T-helper 9 cell (primary cell): ENCODE measurements at regions not wholly inside any gene's neighbourhood (a gene's known extent, or its start where the extent isn't known, plus 50 kb on each side); places are given as distances from the start of the nearest gene placed in this dataset.

Experiments
- DNase-seq: peaks from one replicate; pipeline ENCODE4 v3.0.0-alpha.2; 2020

DNA sequence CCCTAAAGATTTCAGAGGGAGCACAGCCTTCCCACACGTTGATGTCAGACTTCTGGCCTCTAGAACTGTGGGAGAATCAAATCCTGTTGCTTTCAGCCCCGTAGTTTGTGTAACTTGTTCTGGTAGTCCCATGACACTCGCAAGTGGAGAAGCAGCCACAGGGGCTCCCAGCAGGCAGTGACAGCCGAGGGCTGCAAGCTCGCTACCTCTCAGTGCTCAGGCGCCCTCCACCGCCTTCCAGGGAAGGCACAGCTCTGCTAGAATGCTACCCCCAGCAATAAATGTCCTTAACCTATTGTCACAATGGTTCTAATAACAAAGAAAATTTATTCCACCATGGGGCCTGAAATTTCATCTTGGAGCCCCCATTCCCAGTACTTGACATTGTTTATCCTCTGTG is 143.1 kb upstream of the ZNF236 start:
- DNase-seq = no peak

DNA sequence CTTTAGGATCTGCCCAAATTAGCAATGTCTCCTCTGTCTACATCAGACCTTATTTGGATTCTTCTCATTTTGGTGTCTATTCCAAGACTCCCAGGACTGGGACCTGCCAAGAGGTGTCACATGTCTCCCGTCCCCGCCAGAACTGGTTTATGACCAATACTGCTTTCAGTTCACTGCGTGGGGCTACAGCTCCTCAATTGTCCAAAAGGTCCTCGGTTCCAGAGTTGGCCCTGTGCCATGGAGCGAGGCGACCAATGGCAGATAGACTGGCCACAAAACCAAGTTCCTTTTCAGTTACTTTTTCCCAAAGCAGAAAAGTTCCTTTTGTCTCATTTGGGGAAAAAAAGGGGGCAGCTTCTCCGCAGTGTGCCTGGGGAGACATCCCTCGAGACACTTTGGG is 144.1 kb upstream of the ZNF236 start:
- no peak for DNase-seq

DNA sequence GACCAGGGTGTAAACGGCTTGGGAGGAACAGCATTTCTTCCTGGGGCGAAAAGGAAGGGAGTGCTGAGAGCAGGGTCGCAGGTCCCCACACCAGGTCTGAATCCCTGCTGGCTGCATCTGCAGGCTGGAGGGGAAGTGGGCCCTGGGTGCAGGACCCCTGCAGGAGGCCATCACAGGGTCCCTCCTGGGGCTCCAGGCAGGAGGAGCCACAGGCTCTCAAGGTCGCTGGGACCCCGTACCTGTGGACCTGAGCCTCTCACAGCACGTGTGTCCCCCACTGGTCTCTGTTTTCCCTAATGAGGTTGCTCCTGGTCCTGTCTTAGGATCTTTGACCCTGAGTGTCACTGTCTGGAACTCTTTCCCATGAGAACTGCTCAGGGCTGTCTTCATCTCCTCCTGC is 147.8 kb upstream of the ZNF236 start:
- no peak for DNase-seq

DNA sequence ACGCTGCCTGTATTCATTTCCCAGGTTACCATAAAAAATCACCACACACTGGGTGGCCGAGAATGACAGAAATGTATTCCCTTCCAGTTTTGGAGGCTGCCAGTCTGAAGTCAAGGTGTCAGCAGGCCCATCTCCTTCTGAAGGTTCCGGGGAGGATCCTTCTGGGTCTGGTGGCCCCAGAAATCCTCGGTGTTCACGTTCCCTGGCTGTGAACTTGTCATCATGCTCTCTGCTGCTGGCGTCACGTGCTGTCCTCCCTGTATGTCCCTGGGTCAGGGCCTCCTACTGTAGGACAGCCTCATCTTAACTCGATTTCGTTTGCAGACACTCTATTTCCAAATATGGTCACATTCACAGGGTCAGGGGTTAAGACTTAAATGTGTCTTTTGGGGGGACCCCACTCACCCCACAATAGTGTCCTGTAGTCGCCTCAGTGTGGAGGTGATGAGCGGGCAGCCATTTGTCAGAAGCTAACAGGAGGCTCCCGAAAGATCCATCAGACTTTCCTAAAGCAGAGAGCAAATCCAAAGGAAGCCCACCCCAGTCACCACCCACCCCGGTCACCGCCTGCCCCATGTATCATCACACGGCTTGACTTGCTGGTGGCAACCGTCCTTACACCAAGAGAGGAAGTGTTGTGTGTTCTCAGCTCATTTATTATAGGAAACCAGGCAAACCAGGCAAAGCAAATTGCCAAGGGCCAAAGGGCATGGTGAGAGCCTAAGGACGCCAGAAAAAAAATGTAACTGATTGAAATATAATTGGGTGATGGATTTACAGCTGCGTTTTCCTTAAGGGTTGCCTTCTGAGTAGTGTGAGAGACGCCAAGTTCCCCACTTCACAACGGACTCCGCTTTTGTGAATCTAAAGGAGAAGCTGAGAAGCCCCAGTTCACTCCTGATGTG is 148.8 kb upstream of the ZNF236 start:
- DNase-seq = no peak

DNA sequence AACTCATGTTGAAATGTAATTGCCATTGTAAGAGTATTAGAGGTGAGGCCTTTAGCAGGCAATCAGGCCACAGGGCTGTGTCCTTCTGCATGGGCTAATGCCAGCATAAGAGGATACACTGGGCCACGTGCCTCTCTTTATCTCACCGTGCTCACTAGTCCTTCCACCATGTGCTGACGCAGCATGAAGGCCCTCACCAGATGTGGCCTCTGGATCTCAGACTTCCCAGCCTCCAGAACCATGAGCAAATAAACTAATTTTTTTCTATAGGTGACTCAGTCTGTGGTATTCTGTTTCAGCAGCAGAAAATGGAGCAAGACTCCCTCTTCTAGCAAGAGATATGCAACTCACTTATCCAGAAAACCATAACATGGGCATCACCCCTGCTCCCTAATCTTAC is 149.7 kb upstream of the ZNF236 start:
- DNase-seq = no peak

DNA sequence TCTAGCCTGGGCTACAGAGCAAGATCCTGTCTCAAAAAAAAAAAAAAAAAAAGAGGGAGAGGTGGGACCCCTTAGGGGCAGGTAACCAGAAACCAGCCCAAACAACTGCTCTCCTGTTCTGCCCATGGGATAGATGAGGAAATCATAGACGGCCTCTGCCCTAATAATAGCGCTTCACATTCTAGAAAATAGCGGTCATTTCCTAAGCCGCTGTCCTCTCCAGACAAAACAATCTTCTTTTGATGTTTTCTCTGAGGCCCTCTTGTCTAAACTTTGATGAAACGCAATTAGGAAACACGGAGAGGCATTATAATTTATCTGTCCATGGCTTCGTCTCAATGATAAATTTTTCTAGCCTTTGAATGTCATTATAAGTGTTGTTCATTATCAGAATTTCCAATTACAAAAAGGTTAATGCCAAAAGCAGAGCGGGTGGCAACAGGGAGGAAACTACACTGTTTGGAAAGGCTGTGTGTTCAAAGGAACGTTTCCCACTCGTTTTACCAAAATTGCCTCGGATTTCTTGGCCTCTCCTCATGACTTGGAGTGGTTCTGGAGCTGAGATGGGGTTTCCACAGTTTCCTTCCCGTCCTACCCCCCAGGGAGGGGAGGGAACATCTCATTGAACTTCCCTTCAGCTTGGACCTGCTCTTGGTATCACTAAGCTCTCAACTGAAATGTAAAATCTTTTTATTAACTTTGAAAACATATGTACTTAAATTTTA is 151.6 kb upstream of the ZNF236 start:
- no peak for DNase-seq

DNA sequence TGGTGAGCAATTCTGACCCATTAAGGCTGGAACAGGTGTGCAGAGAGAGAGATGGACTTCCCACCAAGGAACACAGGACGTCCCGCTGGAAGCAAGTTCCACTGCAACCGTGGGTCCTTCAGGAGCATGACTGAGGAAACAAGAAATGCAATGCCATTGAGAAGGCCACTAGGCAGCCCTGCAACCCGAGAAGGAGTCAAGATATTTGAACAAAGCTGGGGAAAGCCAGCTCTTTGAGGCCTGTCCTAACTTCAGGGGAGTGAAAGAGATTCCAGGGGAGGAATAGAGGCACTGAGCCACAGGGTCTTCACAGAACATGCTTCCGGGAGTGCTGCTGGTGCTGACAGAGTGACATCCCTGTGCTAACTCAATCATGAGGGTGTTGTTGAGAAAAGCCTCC is 153.8 kb upstream of the ZNF236 start:
- DNase-seq = no peak

DNA sequence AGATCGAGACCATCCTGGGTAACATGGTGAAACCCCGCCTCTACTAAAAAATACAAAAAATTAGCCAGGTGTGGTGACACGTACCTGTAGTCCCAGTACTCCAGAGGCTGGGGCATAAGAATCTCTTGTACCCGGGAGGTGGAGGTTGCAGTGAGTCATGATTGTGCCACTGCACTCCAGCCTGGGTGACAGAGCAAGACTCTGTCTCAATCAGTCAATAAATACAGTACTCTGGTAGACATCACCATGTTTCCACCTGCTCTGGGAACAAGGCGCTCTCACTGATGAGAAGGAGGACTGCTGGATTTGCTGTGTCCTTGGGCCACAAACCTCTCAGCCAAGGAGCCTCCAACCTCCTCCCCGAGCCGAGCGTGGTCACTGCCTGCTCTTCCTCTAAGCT is 154.2 kb upstream of the ZNF236 start:
- no peak for DNase-seq

DNA sequence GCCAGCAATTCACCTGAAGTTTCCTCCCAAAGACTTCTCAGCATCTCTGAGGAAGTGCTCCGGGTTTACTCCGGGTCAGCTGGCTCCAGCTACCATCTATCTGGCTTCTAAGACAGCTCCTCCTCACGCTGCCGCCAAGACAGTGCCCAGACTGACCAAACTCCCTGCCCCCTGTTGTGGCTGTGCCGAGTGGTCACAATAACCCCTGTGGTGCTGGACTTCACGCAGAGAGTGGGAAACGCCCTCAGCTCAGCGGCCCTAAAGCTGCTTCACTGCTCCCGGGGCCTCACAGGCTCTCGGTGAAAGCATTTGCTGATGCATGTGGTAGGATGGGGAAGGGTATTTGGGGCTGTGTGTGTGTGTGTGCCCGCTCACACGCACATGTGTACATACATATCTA is 154.8 kb upstream of the ZNF236 start:
- no peak for DNase-seq

DNA sequence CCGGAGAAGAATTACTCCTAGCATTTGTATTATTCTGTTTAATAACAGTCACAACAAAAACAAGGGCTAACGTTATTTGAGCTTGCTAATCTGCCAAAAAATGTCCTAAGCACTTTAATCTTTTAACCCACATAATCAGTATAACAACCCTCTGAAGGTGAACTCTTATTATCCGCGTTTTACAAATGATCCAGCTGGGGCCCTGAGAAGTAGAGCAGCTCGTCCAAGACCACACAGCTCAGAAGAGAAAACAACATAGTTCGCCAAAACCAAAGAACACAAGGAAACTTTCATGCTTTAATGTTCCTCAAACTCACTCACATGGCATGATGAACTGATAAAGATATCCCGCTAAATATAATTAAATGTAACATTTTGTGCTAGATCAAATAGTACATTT is 159.7 kb upstream of the ZNF236 start:
- DNase-seq = no peak

DNA sequence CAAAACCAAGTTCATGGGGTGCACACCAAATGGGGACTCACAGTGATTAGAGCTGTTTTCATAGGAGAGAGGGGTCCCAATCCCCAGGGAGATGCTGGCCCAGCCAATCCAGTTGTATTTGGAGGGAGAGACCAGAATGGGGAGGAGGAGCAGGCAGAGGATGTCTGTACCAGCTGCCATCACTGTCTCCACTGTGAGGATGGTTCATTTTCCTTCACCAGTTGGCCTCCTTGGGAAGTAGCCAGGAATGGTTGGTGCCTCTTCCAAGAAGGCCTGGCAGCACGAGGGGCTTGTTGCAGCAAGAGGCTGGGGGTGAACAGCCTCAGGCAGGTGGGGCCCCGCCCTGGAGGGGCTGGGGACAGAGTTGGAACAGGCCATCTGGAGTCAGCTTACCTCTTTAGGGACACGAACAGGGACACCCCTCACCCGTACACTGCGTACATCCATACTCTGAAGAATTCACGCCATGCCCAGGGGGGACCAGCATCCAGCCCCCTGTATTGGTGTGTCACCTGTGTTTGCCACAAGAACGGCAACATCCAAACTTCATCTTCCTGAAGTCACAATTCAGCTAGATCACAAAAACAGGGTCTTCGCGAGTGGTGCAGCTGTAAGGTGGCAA is 161.7 kb upstream of the ZNF236 start:
- no peak for DNase-seq

DNA sequence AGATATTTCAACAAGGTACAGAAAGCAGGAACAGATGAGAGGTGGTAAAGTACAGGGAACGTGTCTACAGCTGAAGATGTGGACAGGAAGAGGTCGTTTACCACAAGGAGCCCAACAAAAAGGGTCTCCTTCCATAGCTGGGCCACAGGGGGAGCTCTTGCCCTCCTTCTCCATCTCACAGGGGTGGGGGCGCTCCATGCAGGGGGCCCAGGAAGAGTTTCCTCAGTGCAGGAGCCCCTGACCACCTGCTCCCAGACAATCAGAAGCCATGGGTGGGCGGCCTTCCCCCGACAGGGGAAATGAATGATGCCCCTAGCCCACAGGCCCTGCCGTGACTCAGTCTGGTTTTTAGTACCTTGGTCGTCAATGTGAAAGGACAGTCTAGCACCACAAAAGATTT is 163.6 kb upstream of the ZNF516 start:
- no peak for DNase-seq

DNA sequence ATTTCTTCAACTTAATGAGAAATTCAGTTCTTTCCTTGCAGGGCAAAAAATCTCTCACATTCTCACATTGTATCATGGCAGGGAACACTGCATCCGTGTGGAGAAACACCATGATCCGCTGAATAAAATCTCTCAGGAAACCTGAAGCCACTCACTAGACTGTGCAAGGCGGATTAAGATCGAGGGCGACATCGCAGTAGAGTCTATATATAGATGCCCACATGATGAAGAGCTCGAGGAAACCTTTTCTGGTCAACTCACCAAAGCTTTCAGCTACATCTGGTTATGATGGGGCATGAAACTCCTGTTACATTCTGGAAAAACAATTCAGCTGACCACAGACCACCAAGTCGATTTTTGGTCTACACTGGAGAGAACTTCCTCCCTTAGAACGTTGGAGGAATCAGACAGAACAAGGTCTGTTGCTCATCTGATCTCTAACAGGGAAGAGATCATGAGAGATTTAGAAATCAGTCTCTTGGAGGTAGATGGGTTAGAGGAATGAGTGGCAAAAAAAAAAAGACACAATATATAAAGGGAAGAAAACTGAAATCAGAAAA is 162.9 kb upstream of the ZNF516 start:
- no peak for DNase-seq

DNA sequence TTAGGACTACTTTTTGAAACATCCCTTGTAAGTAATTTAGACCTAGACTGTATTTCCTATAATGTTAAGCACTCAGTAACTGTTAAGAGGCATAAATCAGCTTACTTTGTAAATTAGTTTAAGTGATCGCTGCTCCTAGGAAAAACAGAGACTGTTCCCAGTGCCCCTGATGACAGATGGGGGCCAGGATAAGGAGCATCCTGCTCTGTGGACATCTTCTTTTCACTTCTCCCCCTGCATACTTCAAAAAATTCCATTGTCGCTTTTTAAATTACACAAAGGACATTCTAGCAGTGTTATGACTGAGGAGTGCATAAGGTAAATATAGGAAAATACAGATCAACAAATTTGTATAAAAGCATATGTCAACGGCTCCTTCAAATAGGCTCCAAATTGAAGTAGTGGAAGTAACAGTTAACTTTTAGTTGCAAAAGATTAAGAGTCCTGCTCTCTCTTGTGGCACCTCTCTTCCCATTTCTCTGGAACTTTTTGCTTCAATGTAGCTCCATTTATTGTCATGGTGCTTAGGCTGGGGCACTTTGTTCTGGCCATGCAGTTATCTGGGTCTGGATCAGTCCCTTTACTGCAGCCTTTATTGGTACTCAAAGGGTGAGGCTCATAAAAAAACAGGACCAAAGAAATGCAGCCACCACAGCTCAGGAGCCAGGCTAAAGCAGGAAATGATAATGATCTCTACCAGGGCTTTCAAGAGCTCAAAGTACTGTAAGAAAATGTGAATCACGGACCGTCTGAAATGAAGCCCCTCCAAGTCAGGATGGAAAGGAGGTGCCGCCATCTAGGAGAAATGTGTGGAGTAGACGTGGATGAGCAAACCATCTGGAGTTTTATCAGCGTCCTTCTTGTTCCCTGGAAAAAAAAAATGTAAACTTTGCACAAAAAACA is 162.1 kb upstream of the ZNF516 start:
- no peak for DNase-seq

DNA sequence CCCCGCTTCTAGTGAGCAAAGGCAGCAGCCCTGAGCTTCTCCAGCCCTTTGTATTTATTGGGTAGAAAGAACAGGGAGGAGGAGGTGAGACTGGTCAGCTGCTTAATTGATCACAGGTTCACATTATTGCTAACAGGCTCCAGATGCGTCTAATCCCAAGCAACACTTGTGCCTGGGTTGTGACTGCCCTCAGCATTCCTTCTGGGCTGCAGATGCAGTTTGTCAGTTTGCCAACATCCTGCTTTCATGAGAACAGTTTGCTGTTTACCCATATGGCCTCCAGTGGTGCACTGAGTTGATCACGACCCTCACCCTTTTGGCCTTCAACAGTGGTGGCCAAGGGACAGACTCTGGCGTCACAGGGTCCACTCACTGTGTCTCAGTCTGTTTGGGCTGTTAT is 159.5 kb upstream of the ZNF516 start:
- no peak for DNase-seq

DNA sequence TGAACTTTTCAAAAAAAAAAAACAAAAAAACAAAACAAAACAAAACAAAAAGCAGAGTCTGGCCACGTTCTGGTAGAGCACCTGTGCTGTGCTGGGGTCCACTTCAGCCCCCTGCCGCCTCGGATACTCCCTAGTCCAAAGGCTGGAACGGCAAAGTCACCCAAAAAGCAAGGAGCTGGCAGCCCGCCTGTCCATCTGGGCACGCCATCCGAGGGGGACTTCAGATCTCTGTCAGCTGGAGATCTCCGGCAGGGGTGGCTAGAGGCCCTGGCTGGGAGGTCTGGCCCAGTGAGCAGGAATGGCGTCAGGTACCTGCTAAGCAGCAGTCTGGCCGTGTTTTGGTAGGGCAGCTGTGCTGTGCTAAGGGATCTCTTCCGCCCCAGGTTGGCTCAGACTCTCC is 152.3 kb upstream of the ZNF516 start:
- DNase-seq = no peak

DNA sequence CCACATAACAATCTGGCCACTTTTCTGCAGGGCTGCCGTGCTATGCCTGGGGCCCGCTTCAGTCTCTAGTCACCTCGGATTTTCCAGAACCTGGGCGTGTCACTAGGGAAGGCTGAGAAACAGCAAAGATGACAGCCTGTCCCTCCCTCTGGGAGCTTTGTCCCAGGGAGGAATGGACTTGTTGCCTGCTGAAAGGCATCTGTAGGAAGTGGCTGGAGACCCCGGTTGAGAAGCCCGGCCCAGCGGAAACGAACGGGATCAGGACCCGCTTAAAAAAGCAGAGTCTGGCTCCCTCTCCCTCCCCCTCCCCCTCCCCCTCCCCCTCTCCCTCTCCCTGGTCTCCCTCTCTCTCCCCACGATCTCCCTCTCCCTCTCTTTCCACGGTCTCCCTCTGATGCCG is 149.5 kb upstream of the ZNF516 start:
- no peak for DNase-seq

DNA sequence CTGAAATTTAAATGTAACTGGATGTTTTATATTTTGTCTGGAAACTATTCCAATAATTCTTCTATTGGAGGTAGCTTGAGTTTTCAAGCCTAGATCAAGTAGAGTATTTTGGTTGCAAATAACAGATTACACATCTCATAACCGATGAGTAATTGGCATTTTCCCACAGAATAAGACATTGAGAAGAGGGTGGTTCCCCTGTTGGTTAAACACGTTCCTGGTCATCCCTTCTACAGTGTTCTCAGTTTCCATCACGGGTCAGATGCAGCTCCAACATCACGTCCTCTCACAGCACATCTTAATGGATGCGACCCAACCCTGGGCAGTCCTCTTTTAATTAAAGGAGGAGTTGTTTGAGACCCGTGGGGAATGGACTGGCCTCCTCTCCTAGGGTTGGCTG is 149.0 kb upstream of the ZNF516 start:
- DNase-seq = no peak

DNA sequence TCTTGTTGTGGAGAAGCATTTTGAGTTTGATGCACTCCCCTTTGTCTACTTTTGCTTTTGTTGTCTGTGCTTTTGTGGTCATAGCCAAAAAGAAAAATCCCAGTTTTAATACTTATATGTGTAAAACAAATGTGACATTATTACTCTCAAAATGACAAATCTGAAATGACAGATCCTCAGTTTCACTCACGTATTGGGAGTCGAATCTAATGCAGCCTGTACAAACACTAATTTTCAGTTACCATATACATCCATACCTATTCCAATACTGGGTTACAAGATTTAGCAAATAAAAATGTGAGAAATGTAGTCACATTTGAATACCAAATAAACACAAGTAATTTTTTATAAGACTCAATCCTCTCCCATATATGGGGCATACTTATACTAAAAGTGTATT is 148.2 kb upstream of the ZNF516 start:
- no peak for DNase-seq

DNA sequence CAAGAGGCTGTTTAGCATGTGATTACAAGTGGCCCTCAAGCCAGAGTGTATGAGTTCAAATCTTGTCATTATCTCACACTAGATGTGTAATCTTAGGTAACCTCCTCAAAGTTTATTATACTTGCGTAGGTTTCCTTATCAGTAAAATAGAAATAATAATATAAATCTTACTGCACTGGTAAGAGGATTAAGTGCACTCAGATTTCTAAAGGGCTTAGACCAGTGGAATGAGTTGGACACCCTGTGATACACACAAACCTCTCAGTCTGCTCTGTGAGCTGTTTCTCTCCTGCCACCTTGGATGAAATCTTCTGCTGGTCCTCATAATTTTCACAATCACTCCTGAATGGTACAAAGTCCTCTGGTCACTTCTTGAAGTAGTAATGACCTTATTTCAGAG is 145.4 kb upstream of the ZNF516 start:
- no peak for DNase-seq

DNA sequence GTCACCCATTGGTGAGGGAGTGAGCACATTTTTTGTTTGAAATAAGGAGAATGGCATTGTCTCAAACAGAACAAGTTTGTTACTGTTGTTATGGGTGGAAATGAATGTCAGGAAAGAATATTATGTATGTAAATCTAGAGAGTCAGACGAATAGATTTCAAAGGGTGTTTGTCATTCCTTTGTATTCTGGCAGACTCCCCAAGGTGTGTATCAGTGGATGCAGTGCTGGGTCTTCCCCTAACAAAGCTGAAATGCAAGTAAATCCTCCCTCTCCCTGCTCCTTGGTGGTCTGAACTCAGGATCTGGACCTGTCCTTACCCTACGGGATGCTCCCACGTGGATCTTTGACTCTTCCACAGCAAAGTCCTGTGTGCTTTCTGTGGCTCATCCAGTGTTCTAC is 139.5 kb upstream of the ZNF516 start:
- DNase-seq = no peak

DNA sequence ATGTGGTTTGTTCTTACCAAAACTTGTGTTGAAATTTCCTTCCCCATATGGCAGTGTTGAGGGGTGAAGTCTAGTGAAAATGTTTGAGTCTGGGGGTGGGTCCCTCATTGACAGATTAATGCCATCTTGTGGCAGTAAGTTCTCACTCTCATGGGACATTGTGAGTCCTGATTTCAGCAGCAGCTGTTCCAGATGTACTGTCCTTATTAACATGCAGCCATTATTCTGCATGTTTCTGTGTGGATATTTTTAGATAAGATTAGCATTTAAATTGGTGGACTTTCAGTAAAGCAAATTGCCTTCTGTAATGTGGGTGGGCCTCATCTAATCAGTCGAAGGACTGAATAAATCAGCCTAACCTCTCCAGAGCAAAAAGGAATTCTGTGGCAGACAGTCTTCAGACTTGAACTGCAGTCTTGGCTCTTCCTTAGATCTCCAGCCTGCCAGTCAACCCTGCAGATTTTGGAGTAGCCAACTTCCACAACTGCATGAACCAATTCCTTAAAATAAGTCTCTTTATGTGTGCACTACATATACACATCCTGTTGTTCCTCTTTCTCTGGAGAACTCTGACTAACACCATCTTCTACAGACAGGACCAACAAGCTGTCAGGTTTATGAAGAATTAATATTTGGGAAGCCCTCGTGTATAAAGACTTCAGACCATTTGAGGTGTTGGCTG is 138.7 kb upstream of the ZNF516 start:
- DNase-seq = no peak
